Lung (tissue), 11 donors: ENCODE measurements at regions not wholly inside any gene's neighbourhood (a gene's known extent, or its start where the extent isn't known, plus 50 kb on each side); places are given as distances from the start of the nearest gene placed in this dataset.

Experiments
- ATAC-seq: fragments of 200-7000 bp; cut with Tn5 transposase; one replicate; pipeline ENCODE4 v1.9.1; 2020; ENCODE audit warnings: moderate number of reproducible peaks; ENCODE audit not compliant: insufficient read depth, low FRiP score
- DNase-seq, 3 donors: peaks; one replicate each; pipeline ENCODE4 v3.0.0-alpha.2; 2013 to 2017
- H3K27ac ChIP-seq, 2 donors: one replicate each; pipeline ENCODE4 v1.5.1; 2013; ENCODE audit warnings: mild to moderate bottlenecking in 2 of 2, moderate library complexity in 2 of 2, control low read depth in 1 of 2, inconsistent platforms in 1 of 2, low read depth in 1 of 2, low read length in 1 of 2
- H3K27me3 ChIP-seq, 3 donors: one replicate each; pipeline ENCODE4 v1.5.1; 2013; ENCODE audit warnings: low read length in 2 of 3; ENCODE audit not compliant: control insufficient read depth in 3 of 3, insufficient read depth in 3 of 3
- H3K36me3 ChIP-seq, 4 donors: one replicate each; pipeline ENCODE4 v1.5.1; 2013; ENCODE audit warnings: low read length in 4 of 4, mild to moderate bottlenecking in 1 of 4, moderate library complexity in 1 of 4; ENCODE audit not compliant: control insufficient read depth in 4 of 4, insufficient read depth in 4 of 4
- H3K4me1 ChIP-seq, 5 donors: one replicate each; pipeline ENCODE4 v1.5.1; 2013; ENCODE audit warnings: low read length in 5 of 5, mild to moderate bottlenecking in 2 of 5, moderate library complexity in 1 of 5; ENCODE audit not compliant: control insufficient read depth in 5 of 5, insufficient read depth in 5 of 5
- H3K4me3 ChIP-seq: one replicate; pipeline ENCODE4 v1.5.1; 2013; ENCODE audit warnings: mild to moderate bottlenecking, control low read depth, moderate library complexity
- H3K9ac ChIP-seq, 2 donors: one replicate each; pipeline ENCODE4 v1.5.1; 2013; ENCODE audit warnings: low read length in 2 of 2, control low read depth in 1 of 2; ENCODE audit not compliant: insufficient read depth in 1 of 2
- H3K9me3 ChIP-seq, 4 donors: one replicate each; pipeline ENCODE4 v1.5.1; 2013; ENCODE audit warnings: low read length in 3 of 4, mild to moderate bottlenecking in 1 of 4, moderate library complexity in 1 of 4; ENCODE audit not compliant: control insufficient read depth in 4 of 4, insufficient read depth in 3 of 4
- WGBS, 2 donors: extraction: QIAGEN DNeasy Blood & Tissue Kit; methylation state at CpG; one replicate each; pipeline ENCODE4 v1.1.7; 2013; 5-methylcytosine and 5-hydroxymethylcytosine counted together
- TF ChIP-seq, protein P1 (sequence below): IDR thresholded peaks from 2 replicates; pipeline ENCODE4 v1.5.1; 2012; ENCODE audit warnings: mild to moderate bottlenecking; ENCODE audit errors: control extremely low read depth, extremely low read depth
- donor health status: control.
- donor health status: control.
- donor health status: Bipolar disorder and iron deficiency.
- donor health status: healthy.
- donor health status: DM: yes; HTN: yes; CAD: no.

DNA sequence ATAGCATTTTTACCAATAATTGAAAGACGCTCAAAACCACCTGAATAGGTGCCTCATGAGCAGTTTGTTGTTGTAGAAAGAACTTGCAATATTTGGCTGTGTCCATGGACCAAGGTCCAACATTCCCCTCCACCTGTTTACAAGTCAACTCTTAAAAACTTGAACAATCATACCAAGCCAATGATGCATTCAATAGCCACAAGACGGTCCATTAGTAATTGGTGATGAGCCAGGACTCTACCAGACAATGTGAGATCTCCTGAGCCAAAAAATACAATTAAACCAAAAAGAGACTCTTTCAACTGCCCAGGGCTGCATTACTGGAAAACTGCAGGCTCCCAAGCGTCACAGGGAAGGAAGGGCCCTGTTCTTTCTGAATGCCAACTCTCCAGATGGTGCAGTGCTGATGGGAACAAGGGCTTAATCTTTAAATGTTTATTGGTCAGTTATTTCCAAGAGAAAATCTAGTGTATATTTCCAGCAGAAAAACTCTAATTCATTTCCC lies 118.8 kb upstream of the EPB41L3 start:
- ATAC-seq, result no peak
- DNase-seq, result no peak
- TF ChIP-seq, protein P1, sequence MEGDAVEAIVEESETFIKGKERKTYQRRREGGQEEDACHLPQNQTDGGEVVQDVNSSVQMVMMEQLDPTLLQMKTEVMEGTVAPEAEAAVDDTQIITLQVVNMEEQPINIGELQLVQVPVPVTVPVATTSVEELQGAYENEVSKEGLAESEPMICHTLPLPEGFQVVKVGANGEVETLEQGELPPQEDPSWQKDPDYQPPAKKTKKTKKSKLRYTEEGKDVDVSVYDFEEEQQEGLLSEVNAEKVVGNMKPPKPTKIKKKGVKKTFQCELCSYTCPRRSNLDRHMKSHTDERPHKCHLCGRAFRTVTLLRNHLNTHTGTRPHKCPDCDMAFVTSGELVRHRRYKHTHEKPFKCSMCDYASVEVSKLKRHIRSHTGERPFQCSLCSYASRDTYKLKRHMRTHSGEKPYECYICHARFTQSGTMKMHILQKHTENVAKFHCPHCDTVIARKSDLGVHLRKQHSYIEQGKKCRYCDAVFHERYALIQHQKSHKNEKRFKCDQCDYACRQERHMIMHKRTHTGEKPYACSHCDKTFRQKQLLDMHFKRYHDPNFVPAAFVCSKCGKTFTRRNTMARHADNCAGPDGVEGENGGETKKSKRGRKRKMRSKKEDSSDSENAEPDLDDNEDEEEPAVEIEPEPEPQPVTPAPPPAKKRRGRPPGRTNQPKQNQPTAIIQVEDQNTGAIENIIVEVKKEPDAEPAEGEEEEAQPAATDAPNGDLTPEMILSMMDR, result no peak
- Histone ChIP-seq H3K4me3 (no peak overlapping the region), H3K9me3 (no peaks in the 10 kb centered on the region), H3K9ac (no peak overlapping the region), H3K27ac (no peak overlapping the region), H3K36me3 (no peaks in the 10 kb centered on the region), H3K4me1 (no peaks in the 10 kb centered on the region), H3K27me3 (no peaks in the 10 kb centered on the region)
- WGBS, 2 donors, result 78 to 84% methylated on average over 3 of the region's 3 CpGs

DNA sequence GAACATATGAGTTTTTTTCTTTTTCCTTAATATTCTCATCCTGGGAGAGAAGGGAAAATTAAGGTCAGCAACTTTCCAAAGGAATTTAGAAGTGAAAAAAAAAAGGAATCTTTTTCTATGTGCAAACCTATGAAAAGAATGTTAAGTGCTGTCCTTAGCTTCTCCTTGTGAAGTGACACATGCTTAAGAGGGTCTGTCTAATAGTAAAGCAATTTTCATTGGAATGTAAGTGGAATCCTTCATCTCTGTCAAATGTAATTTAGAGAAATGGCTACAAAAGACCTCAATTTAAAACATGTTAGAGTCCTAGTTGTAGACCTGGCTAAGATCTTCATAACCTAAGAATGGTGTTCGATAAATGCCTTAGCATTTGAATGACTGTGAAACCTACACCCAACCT lies 117.4 kb upstream of the EPB41L3 start:
- DNase-seq (no peak), ATAC-seq (no peak)
- Histone ChIP-seq H3K4me1 (no peaks in the 10 kb centered on the region), H3K9me3 (no peaks in the 10 kb centered on the region), H3K36me3 (no peaks in the 10 kb centered on the region), H3K9ac (no peak overlapping the region), H3K27me3 (no peaks in the 10 kb centered on the region), H3K4me3 (no peak overlapping the region), H3K27ac (no peak overlapping the region)
- WGBS, 2 donors, result 71 to 85% methylated on average over 1 of the region's 1 CpG
- TF ChIP-seq, protein P1, result no peak

DNA sequence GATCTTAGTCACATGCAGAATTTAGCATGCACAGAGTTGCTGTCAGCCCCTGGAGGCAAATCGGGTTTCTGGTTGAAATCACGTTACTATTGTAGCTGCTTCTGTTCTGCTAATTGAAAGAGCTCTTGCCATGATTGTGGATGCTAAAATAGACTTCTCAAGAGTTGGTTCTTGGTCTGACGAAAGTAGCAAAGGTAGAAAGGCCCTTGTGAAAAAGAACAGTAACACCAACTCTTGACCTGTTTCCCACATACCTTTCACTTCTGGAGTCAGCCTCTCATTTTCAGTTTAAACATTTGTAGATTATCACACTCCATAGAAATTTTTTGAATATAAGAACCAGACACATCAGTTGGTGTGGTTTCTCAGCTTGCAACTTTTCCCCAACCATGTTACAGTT lies 110.0 kb upstream of the EPB41L3 start:
- Histone ChIP-seq H3K9me3 (no peaks in the 10 kb centered on the region), H3K9ac (no peak overlapping the region), H3K4me1 (no peaks in the 10 kb centered on the region), H3K36me3 (no peaks in the 10 kb centered on the region), H3K4me3 (no peak overlapping the region), H3K27me3 (no peaks in the 10 kb centered on the region), H3K27ac (no peak overlapping the region)
- ATAC-seq (no peak), DNase-seq (peak in 1 of 3 donors; percentile 2)
- WGBS, 2 donors, result 65 to 83% methylated on average over 3 of the region's 3 CpGs
- TF ChIP-seq, protein P1, result no peak

DNA sequence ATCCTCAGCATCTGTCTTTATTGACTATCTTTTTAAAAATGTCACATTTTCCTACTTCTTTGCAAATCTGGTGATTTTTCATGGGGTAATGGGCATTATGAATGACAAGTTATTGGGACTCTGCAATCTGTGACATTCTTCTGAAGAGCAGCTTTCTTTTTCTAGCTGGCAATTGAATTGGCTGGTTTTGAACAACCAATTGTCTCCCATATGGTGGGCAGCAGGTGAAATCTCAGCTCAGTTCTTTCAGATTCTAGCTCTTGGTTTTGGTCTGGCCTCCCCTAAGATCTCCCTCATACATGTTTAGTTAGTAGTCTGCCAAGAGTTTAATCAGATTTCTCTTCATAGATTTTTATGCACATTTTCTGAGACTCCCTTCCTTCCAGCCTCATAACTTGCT lies 107.9 kb upstream of the EPB41L3 start:
- ATAC-seq (no peak), DNase-seq (no peak)
- Histone ChIP-seq H3K27me3 (no peaks in the 10 kb centered on the region), H3K4me1 (no peaks in the 10 kb centered on the region), H3K4me3 (no peak overlapping the region), H3K9me3 (no peaks in the 10 kb centered on the region), H3K36me3 (no peaks in the 10 kb centered on the region), H3K27ac (no peak overlapping the region), H3K9ac (no peak overlapping the region)
- TF ChIP-seq, protein P1, result no peak
